HG02852 (cell line): ENCODE measurements at regions not wholly inside any gene's neighbourhood (a gene's known extent, or its start where the extent isn't known, plus 50 kb on each side); places are given as distances from the start of the nearest gene placed in this dataset.

ENCODE experiments used
- ATAC-seq: cut with Tn5 transposase; IDR thresholded peaks from one replicate; pipeline ENCODE4 v1.9.1; 2021; ENCODE audit warnings: mild to moderate bottlenecking, moderate library complexity; ENCODE audit not compliant: unreplicated experiment

DNA sequence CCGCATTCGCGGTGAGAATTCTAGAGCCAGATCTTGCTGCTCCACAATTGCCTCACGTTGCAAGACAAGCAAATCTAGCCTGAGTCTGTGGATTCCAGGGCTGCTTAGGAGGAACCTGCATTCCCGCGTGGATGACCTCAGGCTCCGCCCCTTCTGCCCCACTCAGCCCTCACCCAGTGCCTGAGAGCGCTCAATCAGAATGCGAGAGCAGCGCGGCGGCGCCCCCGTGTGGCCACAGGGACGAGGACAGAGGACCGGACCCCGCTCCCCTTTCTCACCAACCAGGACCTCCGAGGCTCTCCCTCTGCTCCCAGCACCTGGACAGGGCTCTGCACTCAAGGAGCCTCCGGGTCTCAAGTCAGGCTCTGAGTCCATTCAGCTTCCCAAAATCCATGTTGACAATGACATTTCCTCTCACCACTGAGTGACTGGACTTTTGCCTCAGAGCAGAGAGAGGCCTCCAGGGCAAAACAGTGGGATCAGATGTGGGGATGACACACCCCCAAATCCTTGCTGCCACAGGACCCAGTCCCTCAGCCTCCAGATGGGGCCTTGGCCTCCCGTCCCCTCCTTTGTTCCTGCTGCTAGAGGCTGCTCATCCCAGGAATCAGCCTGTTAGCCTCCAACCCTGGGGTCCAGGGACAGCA is 52.0 kb downstream of the RPP21 start:
- peak; percentile 52 for ATAC-seq

DNA sequence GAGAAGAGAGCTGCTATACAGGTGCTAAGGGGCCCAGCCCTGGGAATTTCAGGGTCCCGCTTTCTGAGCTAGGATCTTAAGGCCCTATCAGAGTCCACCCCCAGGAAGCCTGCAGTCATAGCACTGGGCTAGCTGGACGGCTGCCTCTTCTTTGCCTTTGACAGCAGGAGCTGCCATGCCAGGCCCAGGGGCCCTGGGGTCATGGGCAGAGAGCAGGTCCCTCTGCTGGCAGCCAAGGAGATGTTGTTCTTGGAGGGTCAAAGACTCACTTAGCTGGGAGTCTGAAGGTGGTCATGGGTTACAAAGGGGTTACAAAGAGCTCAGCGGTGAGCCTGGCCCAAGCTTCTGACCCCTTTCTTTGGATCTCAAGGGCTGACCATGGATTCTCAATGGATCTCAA is 52.7 kb downstream of the RPP21 start:
- ATAC-seq: no peak

DNA sequence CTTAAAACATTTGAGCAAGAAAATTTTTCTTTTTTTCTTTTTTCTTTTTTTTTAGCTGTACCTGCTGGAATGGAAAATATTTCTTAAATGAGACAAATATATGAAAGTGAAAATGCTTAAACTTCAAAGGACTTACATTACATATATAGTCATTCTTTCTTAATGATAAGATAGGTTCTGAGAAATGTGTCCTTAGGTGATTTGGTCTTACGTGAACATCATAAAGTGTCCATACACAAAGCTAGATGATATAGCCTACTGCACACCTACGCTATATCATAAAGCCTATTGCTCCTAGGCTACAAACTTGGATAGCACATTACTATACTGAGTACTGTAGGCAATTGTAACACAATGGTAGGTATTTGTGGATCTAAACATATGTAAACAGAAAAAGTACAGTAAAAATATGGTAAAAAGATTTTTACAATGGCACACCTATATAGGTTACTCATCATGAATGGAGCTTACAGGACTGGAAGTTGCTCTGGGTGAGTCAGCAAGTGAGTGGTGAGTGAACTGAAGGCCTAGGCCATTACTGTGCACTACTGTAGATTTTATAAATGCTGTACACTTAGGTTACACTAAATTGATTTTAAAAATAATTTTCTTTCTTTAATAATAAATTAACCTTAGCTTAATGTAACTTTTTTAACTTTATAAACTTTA is 54.6 kb downstream of the RPP21 start:
- ATAC-seq: no peak

DNA sequence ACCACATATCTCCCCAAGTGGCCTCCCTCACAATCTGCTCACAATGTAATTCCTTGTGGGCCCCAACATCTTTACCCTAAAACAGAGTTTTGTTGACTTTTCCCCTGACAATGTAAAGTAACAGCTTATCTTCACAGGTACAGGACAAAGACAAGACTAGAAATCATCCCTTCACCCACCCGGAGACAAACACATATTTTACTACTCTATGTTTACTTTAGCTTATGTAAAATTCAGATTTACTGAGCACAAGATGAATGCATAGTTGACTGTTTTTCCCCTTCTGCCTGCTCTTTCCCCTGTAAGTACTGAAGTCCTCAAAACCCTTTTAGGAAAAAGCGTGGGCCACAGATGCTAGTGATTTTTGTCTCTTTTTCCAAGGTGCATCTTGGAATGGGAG is 61.0 kb downstream of the RPP21 start:
- ATAC-seq: no peak

DNA sequence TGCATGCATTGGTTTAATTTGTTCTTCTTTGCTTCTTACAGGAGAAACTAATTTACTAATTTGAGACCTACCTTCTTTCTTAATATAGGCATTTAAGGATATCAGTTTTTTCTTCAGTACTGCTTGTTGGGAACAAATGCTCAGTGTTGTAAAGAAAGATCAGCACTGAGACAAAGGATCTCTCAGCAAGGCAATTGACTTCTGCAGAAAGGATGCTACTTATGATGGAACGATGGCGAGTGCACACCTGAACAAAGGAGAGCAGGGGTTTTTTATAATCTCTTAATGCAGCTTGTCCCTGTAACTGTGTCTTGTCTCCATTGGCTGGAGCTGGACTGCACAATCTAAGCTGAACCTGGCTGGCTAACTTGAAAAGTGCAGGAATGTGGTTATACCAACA is 64.2 kb downstream of the RPP21 start:
- ATAC-seq: no peak

DNA sequence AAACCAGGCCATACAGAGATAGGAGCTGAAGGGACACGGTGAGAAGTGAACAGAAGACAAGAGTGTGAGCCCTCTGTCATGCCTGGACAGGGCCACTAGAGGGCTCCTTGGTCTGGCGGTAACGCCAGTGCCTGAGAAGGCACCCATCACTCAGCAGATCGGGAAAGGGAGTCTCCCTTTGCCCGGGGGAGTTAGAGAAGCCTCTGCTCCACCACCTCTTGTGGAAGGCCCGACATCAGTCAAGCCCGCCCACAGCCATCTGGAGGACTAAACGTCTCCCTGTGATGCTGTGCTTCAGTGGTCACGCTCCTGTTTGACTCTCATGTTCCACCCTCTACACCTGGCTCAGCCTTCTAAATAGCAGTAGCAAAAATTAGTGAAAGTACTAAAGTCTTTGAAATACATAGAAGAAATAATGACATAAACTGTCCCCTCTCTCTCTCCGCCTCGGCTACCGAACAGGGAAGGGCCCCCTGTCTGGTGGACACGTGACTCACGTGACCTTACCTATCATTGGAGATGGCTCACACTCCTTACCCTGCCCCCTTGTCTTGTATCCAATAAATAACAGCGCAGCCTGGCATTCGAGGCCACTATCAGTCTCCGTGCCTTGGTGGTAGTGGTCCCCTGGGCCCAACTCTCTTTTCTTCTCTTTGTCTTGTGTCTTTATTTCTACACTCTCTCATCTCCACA is 66.7 kb downstream of the RPP21 start:
- ATAC-seq: no peak

DNA sequence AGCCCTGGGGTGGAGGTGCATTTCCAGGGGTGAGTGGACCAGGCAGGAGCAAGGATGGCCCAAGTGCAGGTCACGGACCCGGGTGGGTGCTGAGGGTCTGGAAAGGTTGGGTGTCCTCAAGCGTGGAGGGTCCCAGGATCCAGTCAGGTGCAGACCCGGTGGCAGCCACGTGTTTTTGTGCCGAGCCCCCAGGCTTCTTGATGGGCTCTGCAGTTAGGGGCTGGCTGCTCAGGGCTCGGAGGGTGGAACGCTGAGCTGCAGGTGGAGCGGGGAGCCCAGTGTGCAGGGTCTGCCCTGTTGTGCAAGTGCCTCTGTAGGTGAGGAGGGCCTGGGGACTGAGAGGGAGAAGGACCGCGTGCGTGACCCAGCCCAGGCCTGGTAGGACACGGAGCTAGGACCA is 70.9 kb upstream of the HLA-E start:
- no peak for ATAC-seq

DNA sequence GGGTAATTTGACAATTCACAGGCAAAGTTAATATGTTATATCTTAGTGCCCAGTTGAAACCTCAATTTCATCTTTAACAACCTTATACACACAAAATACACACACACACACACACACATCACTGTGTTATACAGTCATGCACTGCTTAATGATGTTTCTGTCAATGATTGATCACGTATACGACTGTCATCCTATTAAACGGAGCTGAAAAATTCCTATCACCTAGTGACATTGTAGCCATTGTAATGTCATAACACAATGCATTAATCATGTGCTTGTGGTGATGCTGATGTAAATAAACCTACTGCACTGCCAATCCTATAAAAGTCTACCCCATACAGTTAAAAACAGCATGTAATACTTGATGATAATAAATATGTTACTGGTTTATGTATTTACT is 64.8 kb upstream of the HLA-E start:
- ATAC-seq: no peak
